Sigmoid colon (tissue), 4 donors: ENCODE measurements at regions not wholly inside any gene's neighbourhood (a gene's known extent, or its start where the extent isn't known, plus 50 kb on each side); places are given as distances from the start of the nearest gene placed in this dataset.

Experiments used
- CTCF ChIP-seq, 4 experiments: fragments of 450-650 bp in 3 of 4; fragments of 200-600 bp in 1 of 4; IDR thresholded peaks; one replicate each; pipeline ENCODE4 v1.5.1; 2016 to 2019; ENCODE audit warnings: antibody characterized with exemption in 4 of 4, mild to moderate bottlenecking in 3 of 4, moderate library complexity in 2 of 4
- POLR2A ChIP-seq, 2 donors: fragments of 450-650 bp; IDR thresholded peaks; one replicate each; pipeline ENCODE4 v1.6.1; 2016; ENCODE audit warnings: antibody characterized with exemption in 2 of 2, mild to moderate bottlenecking in 2 of 2, moderate library complexity in 2 of 2
- POLR2AphosphoS5 ChIP-seq, 4 donors: sonication (generic); formaldehyde crosslinking; IDR thresholded peaks; one replicate each; pipeline ENCODE4 v1.6.1; 2017; ENCODE audit warnings: antibody characterized with exemption in 4 of 4

- TF ChIP-seq POLR2AphosphoS5 (IDR thresholded peaks at IDR 0.05), result no peak
- no peak for TF ChIP-seq CTCF (IDR thresholded peaks at IDR 0.05)
- TF ChIP-seq POLR2A (IDR thresholded peaks at IDR 0.05), result no peak
Measured at GRCh38 chr10:70956029-70956759, 67.8 kb upstream of the PCBD1 start.
